Sigmoid colon (tissue), 6 donors: ENCODE measurements at regions not wholly inside any gene's neighbourhood (a gene's known extent, or its start where the extent isn't known, plus 50 kb on each side); places are given as distances from the start of the nearest gene placed in this dataset.

Experiments used
- DNase-seq: peaks from one replicate; pipeline ENCODE4 v3.0.0-alpha.2; 2019
- H3K27ac ChIP-seq, 4 donors: fragments of 200-600 bp; sonication (generic); one replicate each; pipeline ENCODE4 v1.5.1; 2016 to 2019; ENCODE audit warnings: mild to moderate bottlenecking in 1 of 4
- H3K27me3 ChIP-seq, 3 donors: fragments of 200-600 bp; sonication (generic); one replicate each; pipeline ENCODE4 v1.5.1; 2019; ENCODE audit warnings: mild to moderate bottlenecking in 1 of 3
- H3K36me3 ChIP-seq, 4 donors: fragments of 200-600 bp; sonication (generic); one replicate each; pipeline ENCODE4 v1.5.1; 2016 to 2019
- H3K4me1 ChIP-seq, 4 donors: fragments of 200-600 bp; sonication (generic); one replicate each; pipeline ENCODE4 v1.5.1; 2017 to 2019
- H3K4me3 ChIP-seq, 4 donors: fragments of 200-600 bp; sonication (generic); one replicate each; pipeline ENCODE4 v1.5.1; 2017 to 2019; ENCODE audit warnings: mild to moderate bottlenecking in 2 of 4, moderate library complexity in 1 of 4
- H3K9me3 ChIP-seq, 4 donors: fragments of 200-600 bp in 3 of 4; sonication (generic) in 3 of 4; one replicate each; pipeline versions ENCODE4 v1.5.1 to v1.6.1; 2013 to 2019
- EP300 ChIP-seq, 4 donors: sonication (generic); formaldehyde crosslinking; IDR thresholded peaks; one replicate each; pipeline ENCODE4 v1.6.1; 2017; ENCODE audit warnings: antibody characterized with exemption in 4 of 4
- POLR2A ChIP-seq, 2 donors: fragments of 450-650 bp; IDR thresholded peaks; one replicate each; pipeline ENCODE4 v1.6.1; 2016; ENCODE audit warnings: antibody characterized with exemption in 2 of 2, mild to moderate bottlenecking in 2 of 2, moderate library complexity in 2 of 2
- POLR2AphosphoS5 ChIP-seq, 4 donors: sonication (generic); formaldehyde crosslinking; IDR thresholded peaks; one replicate each; pipeline ENCODE4 v1.6.1; 2017; ENCODE audit warnings: antibody characterized with exemption in 4 of 4
- WGBS, 2 donors: extraction: QIAGEN DNeasy Blood & Tissue Kit; methylation state at CpG; one replicate each; pipeline ENCODE4 v1.1.7; 2013; 5-methylcytosine and 5-hydroxymethylcytosine counted together
- intact Hi-C: fragments of 100-400 bp; cut with DNase I; formaldehyde crosslinking; loops from one replicate; pipeline ENCODE4 v1.15.1; 2023
- TF ChIP-seq, protein P1 (sequence below), 4 experiments: fragments of 450-650 bp in 3 of 4; fragments of 200-600 bp in 1 of 4; IDR thresholded peaks; one replicate each; pipeline ENCODE4 v1.5.1; 2016 to 2019; ENCODE audit warnings: antibody characterized with exemption in 4 of 4, mild to moderate bottlenecking in 3 of 4, moderate library complexity in 2 of 4
- donor health status: healthy with polysubstance abuse.
- donor health status: healthy.

GRCh38 chr6:71203206-71203605, 85.4 kb upstream of the OGFRL1 start:
- no peak for DNase-seq

GRCh38 chr6:71204741-71205140, 83.9 kb upstream of the OGFRL1 start:
- H3K4me3 ChIP-seq: no peak overlapping the region
- H3K9me3 ChIP-seq: no peaks in the 10 kb centered on the region
- no peaks in the 10 kb centered on the region for H3K36me3 ChIP-seq
- no peaks in the 10 kb centered on the region for H3K27me3 ChIP-seq
- 92 to 93% methylated on average over 6 of the region's 6 CpGs for WGBS, 2 donors
- no peak for DNase-seq
- TF ChIP-seq POLR2AphosphoS5 (IDR thresholded peaks at IDR 0.05) (no peak), EP300 (IDR thresholded peaks at IDR 0.05) (no peak), POLR2A (IDR thresholded peaks at IDR 0.05) (no peak)
- TF ChIP-seq, protein P1, sequence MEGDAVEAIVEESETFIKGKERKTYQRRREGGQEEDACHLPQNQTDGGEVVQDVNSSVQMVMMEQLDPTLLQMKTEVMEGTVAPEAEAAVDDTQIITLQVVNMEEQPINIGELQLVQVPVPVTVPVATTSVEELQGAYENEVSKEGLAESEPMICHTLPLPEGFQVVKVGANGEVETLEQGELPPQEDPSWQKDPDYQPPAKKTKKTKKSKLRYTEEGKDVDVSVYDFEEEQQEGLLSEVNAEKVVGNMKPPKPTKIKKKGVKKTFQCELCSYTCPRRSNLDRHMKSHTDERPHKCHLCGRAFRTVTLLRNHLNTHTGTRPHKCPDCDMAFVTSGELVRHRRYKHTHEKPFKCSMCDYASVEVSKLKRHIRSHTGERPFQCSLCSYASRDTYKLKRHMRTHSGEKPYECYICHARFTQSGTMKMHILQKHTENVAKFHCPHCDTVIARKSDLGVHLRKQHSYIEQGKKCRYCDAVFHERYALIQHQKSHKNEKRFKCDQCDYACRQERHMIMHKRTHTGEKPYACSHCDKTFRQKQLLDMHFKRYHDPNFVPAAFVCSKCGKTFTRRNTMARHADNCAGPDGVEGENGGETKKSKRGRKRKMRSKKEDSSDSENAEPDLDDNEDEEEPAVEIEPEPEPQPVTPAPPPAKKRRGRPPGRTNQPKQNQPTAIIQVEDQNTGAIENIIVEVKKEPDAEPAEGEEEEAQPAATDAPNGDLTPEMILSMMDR (IDR thresholded peaks at IDR 0.05): no peak
- intact Hi-C loops: no loop called here
- H3K4me1 ChIP-seq: no peaks in the 10 kb centered on the region
- no peak overlapping the region for H3K27ac ChIP-seq

More at GRCh38 chr6:71203206-71203605, 85.4 kb upstream of the OGFRL1 start:
- intact Hi-C loops: no loop called here
- Histone ChIP-seq H3K4me1 (no peaks in the 10 kb centered on the region), H3K4me3 (no peak overlapping the region), H3K9me3 (no peaks in the 10 kb centered on the region), H3K27me3 (no peaks in the 10 kb centered on the region), H3K36me3 (no peaks in the 10 kb centered on the region), H3K27ac (no peak overlapping the region)
- WGBS, 2 donors: 59 to 83% methylated on average over 2 of the region's 2 CpGs
- TF ChIP-seq, protein P1 (IDR thresholded peaks at IDR 0.05): no peak
- TF ChIP-seq POLR2AphosphoS5 (IDR thresholded peaks at IDR 0.05): no peak
- no peak for TF ChIP-seq POLR2A (IDR thresholded peaks at IDR 0.05)
- TF ChIP-seq EP300 (IDR thresholded peaks at IDR 0.05): no peak

DNA sequence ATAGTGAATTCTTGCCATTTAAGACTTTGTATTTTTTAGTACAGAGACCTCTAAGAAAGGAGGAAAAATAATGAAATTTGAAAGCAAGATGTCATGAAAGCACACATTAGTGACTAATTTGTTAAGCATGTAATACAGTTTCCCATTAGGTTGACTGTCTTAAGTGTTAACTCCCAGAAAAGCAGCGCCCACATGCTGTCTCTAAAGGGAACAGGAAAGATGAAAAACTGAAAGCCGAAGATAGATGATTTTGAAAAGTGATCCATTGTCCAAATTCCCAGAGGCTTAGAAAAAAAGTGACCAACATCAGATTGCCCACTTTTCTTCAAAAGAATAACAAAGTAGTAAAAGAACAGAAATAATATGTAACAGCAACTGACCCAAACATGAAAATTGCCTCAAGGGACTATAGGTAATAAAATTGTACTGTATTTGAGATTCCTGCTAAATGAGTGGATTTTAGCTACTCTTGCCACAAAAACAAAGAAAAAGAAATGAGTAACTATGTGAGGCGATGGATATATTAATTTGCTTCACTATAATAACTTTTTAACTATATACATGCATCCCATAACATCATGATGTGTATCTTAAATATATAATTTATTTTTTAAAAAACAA, 83.2 kb upstream of the OGFRL1 start:
- TF ChIP-seq POLR2AphosphoS5 (IDR thresholded peaks at IDR 0.05): no peak
- TF ChIP-seq POLR2A (IDR thresholded peaks at IDR 0.05): no peak
- TF ChIP-seq, protein P1 (IDR thresholded peaks at IDR 0.05): no peak
- no peak for TF ChIP-seq EP300 (IDR thresholded peaks at IDR 0.05)
- H3K27ac ChIP-seq: no peak overlapping the region

DNA sequence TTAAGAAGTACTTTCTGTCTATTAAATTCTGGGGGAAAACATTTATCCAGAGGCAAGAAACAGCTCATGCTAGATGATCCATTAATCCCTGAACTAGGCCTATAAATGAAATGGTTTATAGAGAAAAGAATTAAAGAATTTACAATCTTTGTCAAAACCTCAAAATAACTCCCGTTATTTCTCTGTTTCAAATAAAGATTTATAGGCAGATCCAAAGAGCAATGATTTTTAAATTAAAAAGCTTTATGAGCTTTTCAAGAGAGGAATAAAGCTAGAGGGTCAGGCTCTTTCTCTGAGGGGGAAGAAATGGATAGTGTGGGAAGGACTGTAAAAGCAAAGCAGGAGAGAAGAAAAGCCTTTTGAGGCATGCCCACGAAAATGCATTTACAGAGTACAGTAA, 82.5 kb upstream of the OGFRL1 start:
- Histone ChIP-seq H3K36me3 (no peaks in the 10 kb centered on the region), H3K4me1 (no peaks in the 10 kb centered on the region), H3K27ac (no peak overlapping the region), H3K9me3 (no peaks in the 10 kb centered on the region), H3K4me3 (no peak overlapping the region), H3K27me3 (no peaks in the 10 kb centered on the region)
- intact Hi-C loops: no loop called here
- TF ChIP-seq POLR2A (IDR thresholded peaks at IDR 0.05) (no peak), POLR2AphosphoS5 (IDR thresholded peaks at IDR 0.05) (no peak), EP300 (IDR thresholded peaks at IDR 0.05) (no peak)
- TF ChIP-seq, protein P1 (IDR thresholded peaks at IDR 0.05): no peak
- DNase-seq: no peak
- WGBS, 2 donors: 56 to 65% methylated on average over 2 of the region's 2 CpGs

More for the DNA sequence above, 83.2 kb upstream of the OGFRL1 start:
- no peaks in the 10 kb centered on the region for H3K36me3 ChIP-seq
- no peaks in the 10 kb centered on the region for H3K4me1 ChIP-seq
- WGBS, 2 donors: 82 to 89% methylated on average over 3 of the region's 3 CpGs
- no peaks in the 10 kb centered on the region for H3K27me3 ChIP-seq
- no peaks in the 10 kb centered on the region for H3K9me3 ChIP-seq
- no peak for DNase-seq
- no peak overlapping the region for H3K4me3 ChIP-seq
- intact Hi-C loops: no loop called here

- Histone ChIP-seq H3K27me3 (no peaks in the 10 kb centered on the region), H3K27ac (no peak overlapping the region), H3K4me3 (no peak overlapping the region), H3K4me1 (no peaks in the 10 kb centered on the region), H3K36me3 (no peaks in the 10 kb centered on the region), H3K9me3 (no peaks in the 10 kb centered on the region)
- intact Hi-C loops: no loop called here
- DNase-seq: no peak
- WGBS, 2 donors: 78 to 88% methylated on average over 1 of the region's 1 CpG
- no peak for TF ChIP-seq POLR2AphosphoS5 (IDR thresholded peaks at IDR 0.05)
- no peak for TF ChIP-seq EP300 (IDR thresholded peaks at IDR 0.05)
- TF ChIP-seq POLR2A (IDR thresholded peaks at IDR 0.05): no peak
- TF ChIP-seq, protein P1 (IDR thresholded peaks at IDR 0.05): no peak
These were observed 79.4 kb upstream of the OGFRL1 start for GRCh38 chr6:71209206-71209605.
